ENCODE measurements at regions not wholly inside any gene's neighbourhood (a gene's known extent, or its start where the extent isn't known, plus 50 kb on each side); places are given as distances from the start of the nearest gene placed in this dataset.

GRCh38 chr3:34842706-34843480, 796.4 kb upstream of the ARPP21 start:
- POLR2A ChIA-PET: no interaction called here

DNA sequence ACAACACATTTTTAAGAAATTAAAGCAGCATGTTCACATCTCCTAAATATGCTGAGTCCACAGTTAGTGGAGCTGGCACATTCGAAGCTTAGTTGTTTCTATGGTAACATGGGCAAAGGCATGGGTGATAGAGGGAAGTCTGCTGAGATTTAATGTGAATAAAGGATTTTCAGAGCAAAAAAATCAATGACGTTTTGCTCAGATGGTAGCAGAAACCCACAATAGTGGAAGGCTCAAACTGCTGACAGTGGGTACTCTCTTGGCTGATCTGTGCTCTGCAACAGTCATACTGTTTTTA, 795.1 kb upstream of the ARPP21 start:
- POLR2A ChIA-PET: no interaction called here
- CTCF ChIA-PET: no interaction called here
- no peaks in the 10 kb centered on the region for H3K36me3 ChIP-seq (ENCODE audit: control insufficient read depth, insufficient read depth, low read length)
- no peaks in the 10 kb centered on the region for H3K27me3 ChIP-seq (ENCODE audit: control insufficient read depth, insufficient read depth, low read length)
- no peak overlapping the region for H3K4me3 ChIP-seq (ENCODE audit: low read depth, low read length)
- DNase-seq (ENCODE audit: low read depth): no peak
- TF ChIP-seq, protein P1, sequence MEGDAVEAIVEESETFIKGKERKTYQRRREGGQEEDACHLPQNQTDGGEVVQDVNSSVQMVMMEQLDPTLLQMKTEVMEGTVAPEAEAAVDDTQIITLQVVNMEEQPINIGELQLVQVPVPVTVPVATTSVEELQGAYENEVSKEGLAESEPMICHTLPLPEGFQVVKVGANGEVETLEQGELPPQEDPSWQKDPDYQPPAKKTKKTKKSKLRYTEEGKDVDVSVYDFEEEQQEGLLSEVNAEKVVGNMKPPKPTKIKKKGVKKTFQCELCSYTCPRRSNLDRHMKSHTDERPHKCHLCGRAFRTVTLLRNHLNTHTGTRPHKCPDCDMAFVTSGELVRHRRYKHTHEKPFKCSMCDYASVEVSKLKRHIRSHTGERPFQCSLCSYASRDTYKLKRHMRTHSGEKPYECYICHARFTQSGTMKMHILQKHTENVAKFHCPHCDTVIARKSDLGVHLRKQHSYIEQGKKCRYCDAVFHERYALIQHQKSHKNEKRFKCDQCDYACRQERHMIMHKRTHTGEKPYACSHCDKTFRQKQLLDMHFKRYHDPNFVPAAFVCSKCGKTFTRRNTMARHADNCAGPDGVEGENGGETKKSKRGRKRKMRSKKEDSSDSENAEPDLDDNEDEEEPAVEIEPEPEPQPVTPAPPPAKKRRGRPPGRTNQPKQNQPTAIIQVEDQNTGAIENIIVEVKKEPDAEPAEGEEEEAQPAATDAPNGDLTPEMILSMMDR (IDR thresholded peaks at IDR 0.05; ENCODE audit: insufficient read depth, low read depth, low read length): no peak

More at GRCh38 chr3:34842706-34843480, 796.4 kb upstream of the ARPP21 start:
- H3K36me3 ChIP-seq (ENCODE audit: control insufficient read depth, insufficient read depth, low read length): no peaks in the 10 kb centered on the region
- no peak overlapping the region for H3K4me3 ChIP-seq (ENCODE audit: low read depth, low read length)
- CTCF ChIA-PET: no interaction called here
- TF ChIP-seq, protein P1 (IDR thresholded peaks at IDR 0.05; ENCODE audit: insufficient read depth, low read depth, low read length): no peak
- no peaks in the 10 kb centered on the region for H3K27me3 ChIP-seq (ENCODE audit: control insufficient read depth, insufficient read depth, low read length)
- no peak for DNase-seq (ENCODE audit: low read depth)

GRCh38 chr3:34851137-34851536, 788.2 kb upstream of the ARPP21 start:
- POLR2A ChIA-PET: no interaction called here
- TF ChIP-seq, protein P1 (IDR thresholded peaks at IDR 0.05; ENCODE audit: insufficient read depth, low read depth, low read length): no peak
- Histone ChIP-seq H3K27me3 (ENCODE audit: control insufficient read depth, insufficient read depth, low read length) (no peaks in the 10 kb centered on the region), H3K36me3 (ENCODE audit: control insufficient read depth, insufficient read depth, low read length) (no peaks in the 10 kb centered on the region), H3K4me3 (ENCODE audit: low read depth, low read length) (no peak overlapping the region)
- no peak for DNase-seq (ENCODE audit: low read depth)
- CTCF ChIA-PET: interaction anchor here (0.8 kb wide), 1 partner anchor 44 kb away, joined by 3 read pairs; no protein-coding TSS in a partner anchor

GRCh38 chr3:34852844-34853439, 786.4 kb upstream of the ARPP21 start:
- TF ChIP-seq, protein P1 (IDR thresholded peaks at IDR 0.05; ENCODE audit: insufficient read depth, low read depth, low read length): no peak
- H3K36me3 ChIP-seq (ENCODE audit: control insufficient read depth, insufficient read depth, low read length): no peaks in the 10 kb centered on the region
- POLR2A ChIA-PET: no interaction called here
- no peaks in the 10 kb centered on the region for H3K27me3 ChIP-seq (ENCODE audit: control insufficient read depth, insufficient read depth, low read length)
- DNase-seq (ENCODE audit: low read depth): no peak
- H3K4me3 ChIP-seq (ENCODE audit: low read depth, low read length): no peak overlapping the region
- CTCF ChIA-PET: no interaction called here

DNA sequence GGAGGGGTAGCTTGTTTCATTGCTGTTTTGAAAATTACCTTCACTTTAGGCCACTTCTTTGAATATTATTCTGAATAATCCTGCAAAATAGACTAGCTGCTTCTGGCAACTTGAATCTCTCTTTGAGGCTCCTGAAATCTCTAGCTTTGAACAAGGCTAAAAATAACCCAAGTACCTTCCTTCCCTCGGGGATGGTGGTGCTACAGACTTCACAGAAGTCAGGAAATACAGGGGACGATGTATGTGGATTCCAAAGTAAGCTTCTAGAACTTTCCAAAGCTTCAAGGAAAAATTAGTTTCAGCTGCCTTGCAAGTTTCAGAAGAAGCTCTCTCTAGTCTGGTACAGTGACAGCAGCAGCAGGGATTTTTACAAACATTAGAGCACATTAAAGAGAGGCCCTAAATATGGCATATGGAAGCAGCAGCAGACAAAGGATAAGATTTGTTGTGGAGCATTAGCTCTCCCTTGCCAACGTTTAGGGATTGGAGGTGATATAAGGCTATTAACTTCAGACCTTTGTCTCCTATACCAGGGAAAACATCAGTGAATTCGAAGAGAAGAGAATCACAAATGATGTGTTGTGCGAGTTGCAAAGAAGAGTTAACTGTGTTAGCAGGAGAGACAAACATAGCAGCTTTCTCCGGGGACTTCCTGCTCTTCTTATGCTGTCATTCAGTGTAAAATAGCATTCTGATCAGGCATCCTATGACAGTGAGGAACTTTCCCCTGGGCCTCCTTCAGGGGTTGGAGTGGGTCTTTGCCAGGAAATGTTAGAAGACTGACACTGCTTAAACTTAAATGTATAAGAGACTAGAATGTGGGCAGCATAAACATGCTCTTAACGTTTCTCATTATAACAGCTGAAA, 783.0 kb upstream of the ARPP21 start:
- no peaks in the 10 kb centered on the region for H3K27me3 ChIP-seq (ENCODE audit: control insufficient read depth, insufficient read depth, low read length)
- TF ChIP-seq, protein P1 (IDR thresholded peaks at IDR 0.05; ENCODE audit: insufficient read depth, low read depth, low read length): no peak
- POLR2A ChIA-PET: no interaction called here
- H3K4me3 ChIP-seq (ENCODE audit: low read depth, low read length): no peak overlapping the region
- CTCF ChIA-PET: no interaction called here
- no peak for DNase-seq (ENCODE audit: low read depth)
- H3K36me3 ChIP-seq (ENCODE audit: control insufficient read depth, insufficient read depth, low read length): no peaks in the 10 kb centered on the region

All from BJ (cell line).